ENCODE measurements at regions not wholly inside any gene's neighbourhood (a gene's known extent, or its start where the extent isn't known, plus 50 kb on each side); places are given as distances from the start of the nearest gene placed in this dataset.
"Not testable (repeated sequence)": the region's sequence is repeated elsewhere in the genome, so short reads cannot be mapped to it uniquely, and the experiment has no call there.

GRCh38 chrX:144716187-144716586 lies 531.1 kb upstream of the SPANXN1 start:
- H3K4me3 Mint-ChIP-seq, result no peak overlapping the region

GRCh38 chrX:144717682-144718081 lies 529.6 kb upstream of the SPANXN1 start:
- Mint-ChIP-seq H3K27me3 (no peaks in the 10 kb centered on the region), H3K36me3 (no peaks in the 10 kb centered on the region), H3K4me3 (no peak overlapping the region), H3K4me1 (no peaks in the 10 kb centered on the region), H3K27ac (no peak overlapping the region), H3K9me3 (peaks cover 0 to 6% (median 0%) of the 10 kb centered on the region in 7 donors)
- Histone ChIP-seq H3K9me3 (ENCODE audit: control insufficient read depth in 2 of 2, low read length in 2 of 2) (peaks cover 0 to 5% of the 10 kb centered on the region in 2 experiments), H3K4me1 (ENCODE audit: control insufficient read depth, insufficient read depth, low read length, poor library complexity, severe bottlenecking) (no peaks in the 10 kb centered on the region), H3K36me3 (ENCODE audit: control insufficient read depth, insufficient read depth, low read length) (no peaks in the 10 kb centered on the region), H3K27ac (ENCODE audit: insufficient read depth, low read length, poor library complexity, severe bottlenecking) (no peak overlapping the region), H3K27me3 (ENCODE audit: control insufficient read depth, insufficient read depth, low read length) (no peaks in the 10 kb centered on the region), H3K4me3 (ENCODE audit: low read depth, low read length) (no peak overlapping the region)
- ATAC-seq (ENCODE audit: low read depth in 2 of 2), result no peak
- DNase-seq, result no peak

More at GRCh38 chrX:144716187-144716586, 531.1 kb upstream of the SPANXN1 start:
- peaks cover 0 to 6% (median 0%) of the 10 kb centered on the region in 7 donors for H3K9me3 Mint-ChIP-seq
- ATAC-seq (ENCODE audit: low read depth in 2 of 2) (no peak), DNase-seq (no peak)
- H3K27me3 ChIP-seq (ENCODE audit: control insufficient read depth, insufficient read depth, low read length), result no peaks in the 10 kb centered on the region
- H3K27ac ChIP-seq (ENCODE audit: insufficient read depth, low read length, poor library complexity, severe bottlenecking), result no peak overlapping the region
- no peak overlapping the region for H3K27ac Mint-ChIP-seq
- no peaks in the 10 kb centered on the region for H3K4me1 Mint-ChIP-seq
- H3K9me3 ChIP-seq (ENCODE audit: control insufficient read depth in 2 of 2, low read length in 2 of 2), result peaks cover 0 to 5% of the 10 kb centered on the region in 2 experiments
- no peaks in the 10 kb centered on the region for H3K4me1 ChIP-seq (ENCODE audit: control insufficient read depth, insufficient read depth, low read length, poor library complexity, severe bottlenecking)
- no peaks in the 10 kb centered on the region for H3K36me3 Mint-ChIP-seq
- H3K4me3 ChIP-seq (ENCODE audit: low read depth, low read length), result no peak overlapping the region
- no peaks in the 10 kb centered on the region for H3K36me3 ChIP-seq (ENCODE audit: control insufficient read depth, insufficient read depth, low read length)
- no peaks in the 10 kb centered on the region for H3K27me3 Mint-ChIP-seq

GRCh38 chrX:144722307-144722706 lies 525.0 kb upstream of the SPANXN1 start:
- H3K27me3 Mint-ChIP-seq, result no peaks in the 10 kb centered on the region
- Histone ChIP-seq H3K4me3 (ENCODE audit: low read depth, low read length) (no peak overlapping the region), H3K27me3 (ENCODE audit: control insufficient read depth, insufficient read depth, low read length) (no peaks in the 10 kb centered on the region), H3K36me3 (ENCODE audit: control insufficient read depth, insufficient read depth, low read length) (no peaks in the 10 kb centered on the region), H3K9me3 (ENCODE audit: control insufficient read depth in 2 of 2, low read length in 2 of 2) (no peaks in the 10 kb centered on the region), H3K27ac (ENCODE audit: insufficient read depth, low read length, poor library complexity, severe bottlenecking) (no peak overlapping the region), H3K4me1 (ENCODE audit: control insufficient read depth, insufficient read depth, low read length, poor library complexity, severe bottlenecking) (no peaks in the 10 kb centered on the region)
- H3K36me3 Mint-ChIP-seq, result no peaks in the 10 kb centered on the region
- no peak overlapping the region for H3K4me3 Mint-ChIP-seq
- peaks cover 0 to 10% (median 2%) of the 10 kb centered on the region in 7 donors for H3K9me3 Mint-ChIP-seq
- no peaks in the 10 kb centered on the region for H3K4me1 Mint-ChIP-seq
- DNase-seq (no peak), ATAC-seq (ENCODE audit: low read depth in 2 of 2) (no peak)
- H3K27ac Mint-ChIP-seq, result no peak overlapping the region

GRCh38 chrX:144730471-144730870 lies 516.8 kb upstream of the SPANXN1 start:
- Mint-ChIP-seq H3K36me3 (no peaks in the 10 kb centered on the region), H3K27me3 (no peaks in the 10 kb centered on the region), H3K27ac (no peak overlapping the region), H3K4me1 (no peaks in the 10 kb centered on the region), H3K4me3 (no peak overlapping the region), H3K9me3 (peaks cover 0 to 9% (median 3%) of the 10 kb centered on the region in 7 donors)
- H3K27me3 ChIP-seq (ENCODE audit: control insufficient read depth, insufficient read depth, low read length), result no peaks in the 10 kb centered on the region
- ATAC-seq (ENCODE audit: low read depth in 2 of 2) (no peak), DNase-seq (no peak)
- no peak overlapping the region for H3K27ac ChIP-seq (ENCODE audit: insufficient read depth, low read length, poor library complexity, severe bottlenecking)
- H3K9me3 ChIP-seq (ENCODE audit: control insufficient read depth in 2 of 2, low read length in 2 of 2), result no peaks in the 10 kb centered on the region
- H3K4me3 ChIP-seq (ENCODE audit: low read depth, low read length), result no peak overlapping the region
- no peaks in the 10 kb centered on the region for H3K4me1 ChIP-seq (ENCODE audit: control insufficient read depth, insufficient read depth, low read length, poor library complexity, severe bottlenecking)
- no peaks in the 10 kb centered on the region for H3K36me3 ChIP-seq (ENCODE audit: control insufficient read depth, insufficient read depth, low read length)

GRCh38 chrX:144732588-144732987 lies 514.7 kb upstream of the SPANXN1 start:
- Histone ChIP-seq H3K4me1 (ENCODE audit: control insufficient read depth, insufficient read depth, low read length, poor library complexity, severe bottlenecking) (no peaks in the 10 kb centered on the region), H3K27ac (ENCODE audit: insufficient read depth, low read length, poor library complexity, severe bottlenecking) (no peak overlapping the region), H3K4me3 (ENCODE audit: low read depth, low read length) (no peak overlapping the region), H3K27me3 (ENCODE audit: control insufficient read depth, insufficient read depth, low read length) (no peaks in the 10 kb centered on the region), H3K36me3 (ENCODE audit: control insufficient read depth, insufficient read depth, low read length) (no peaks in the 10 kb centered on the region), H3K9me3 (ENCODE audit: control insufficient read depth in 2 of 2, low read length in 2 of 2) (no peaks in the 10 kb centered on the region)
- no peak overlapping the region for H3K4me3 Mint-ChIP-seq
- H3K27ac Mint-ChIP-seq, result no peak overlapping the region
- peaks cover 0 to 9% (median 3%) of the 10 kb centered on the region in 7 donors for H3K9me3 Mint-ChIP-seq
- no peaks in the 10 kb centered on the region for H3K27me3 Mint-ChIP-seq
- DNase-seq (no peak), ATAC-seq (ENCODE audit: low read depth in 2 of 2) (no peak)
- H3K36me3 Mint-ChIP-seq, result no peaks in the 10 kb centered on the region
- no peaks in the 10 kb centered on the region for H3K4me1 Mint-ChIP-seq

GRCh38 chrX:144738246-144738645 lies 509.1 kb upstream of the SPANXN1 start:
- Mint-ChIP-seq H3K4me1 (no peaks in the 10 kb centered on the region), H3K9me3 (peaks cover 0 to 9% (median 5%) of the 10 kb centered on the region in 7 donors), H3K4me3 (no peak overlapping the region), H3K36me3 (no peaks in the 10 kb centered on the region), H3K27me3 (no peaks in the 10 kb centered on the region), H3K27ac (no peak overlapping the region)
- Histone ChIP-seq H3K27me3 (ENCODE audit: control insufficient read depth, insufficient read depth, low read length) (no peaks in the 10 kb centered on the region), H3K27ac (ENCODE audit: insufficient read depth, low read length, poor library complexity, severe bottlenecking) (no peak overlapping the region), H3K4me1 (ENCODE audit: control insufficient read depth, insufficient read depth, low read length, poor library complexity, severe bottlenecking) (no peaks in the 10 kb centered on the region), H3K9me3 (ENCODE audit: control insufficient read depth in 2 of 2, low read length in 2 of 2) (no peaks in the 10 kb centered on the region), H3K4me3 (ENCODE audit: low read depth, low read length) (no peak overlapping the region), H3K36me3 (ENCODE audit: control insufficient read depth, insufficient read depth, low read length) (no peaks in the 10 kb centered on the region)
- ATAC-seq (ENCODE audit: low read depth in 2 of 2) (no peak), DNase-seq (no peak)

- peaks cover 0 to 8% (median 0%) of the 10 kb centered on the region in 7 donors for H3K9me3 Mint-ChIP-seq
- H3K27me3 Mint-ChIP-seq, result no peaks in the 10 kb centered on the region
- no peaks in the 10 kb centered on the region for H3K36me3 ChIP-seq (ENCODE audit: control insufficient read depth, insufficient read depth, low read length)
- H3K4me1 Mint-ChIP-seq, result no peaks in the 10 kb centered on the region
- DNase-seq, result no peak
- no peak overlapping the region for H3K27ac Mint-ChIP-seq
- no peaks in the 10 kb centered on the region for H3K9me3 ChIP-seq (ENCODE audit: control insufficient read depth in 2 of 2, low read length in 2 of 2)
- H3K36me3 Mint-ChIP-seq, result no peaks in the 10 kb centered on the region
- ATAC-seq (ENCODE audit: low read depth in 2 of 2), result no peak
- no peak overlapping the region for H3K27ac ChIP-seq (ENCODE audit: insufficient read depth, low read length, poor library complexity, severe bottlenecking)
- no peaks in the 10 kb centered on the region for H3K4me1 ChIP-seq (ENCODE audit: control insufficient read depth, insufficient read depth, low read length, poor library complexity, severe bottlenecking)
- H3K4me3 Mint-ChIP-seq, result no peak overlapping the region
- H3K4me3 ChIP-seq (ENCODE audit: low read depth, low read length), result no peak overlapping the region
- H3K27me3 ChIP-seq (ENCODE audit: control insufficient read depth, insufficient read depth, low read length), result no peaks in the 10 kb centered on the region
Measured at GRCh38 chrX:144768540-144768939, 478.8 kb upstream of the SPANXN1 start.

GRCh38 chrX:144783528-144783927 lies 463.8 kb upstream of the SPANXN1 start:
- ATAC-seq (ENCODE audit: low read depth in 2 of 2); H3K4me3 ChIP-seq (ENCODE audit: low read depth, low read length); H3K4me1 ChIP-seq (ENCODE audit: control insufficient read depth, insufficient read depth, low read length, poor library complexity, severe bottlenecking); H3K4me1 Mint-ChIP-seq; H3K27me3 ChIP-seq (ENCODE audit: control insufficient read depth, insufficient read depth, low read length); H3K9me3 ChIP-seq (ENCODE audit: control insufficient read depth in 2 of 2, low read length in 2 of 2); H3K36me3 ChIP-seq (ENCODE audit: control insufficient read depth, insufficient read depth, low read length); H3K27ac ChIP-seq (ENCODE audit: insufficient read depth, low read length, poor library complexity, severe bottlenecking); H3K36me3 Mint-ChIP-seq; H3K27me3 Mint-ChIP-seq; H3K9me3 Mint-ChIP-seq; H3K4me3 Mint-ChIP-seq; DNase-seq; H3K27ac Mint-ChIP-seq: not testable (repeated sequence)

Measured in CD4-positive, CD25-positive, alpha-beta regulatory T cell (primary cell).